Gastrocnemius medialis (tissue), 4 donors: ENCODE measurements at regions not wholly inside any gene's neighbourhood (a gene's known extent, or its start where the extent isn't known, plus 50 kb on each side); places are given as distances from the start of the nearest gene placed in this dataset.

Experiments used
- CTCF ChIP-seq, 5 experiments: fragments of 450-650 bp in 3 of 5; fragments of 200-600 bp in 2 of 5; sonication (generic) in 2 of 5; IDR thresholded peaks in 4 of 5; conservative IDR thresholded peaks in 1 of 5; 1 replicate in 4 of 5; 2 replicates in 1 of 5; pipeline ENCODE4 v1.5.1; 2016 to 2019; ENCODE audit warnings: antibody characterized with exemption in 5 of 5, mild to moderate bottlenecking in 3 of 5, moderate library complexity in 3 of 5
- POLR2A ChIP-seq, 2 donors: fragments of 450-650 bp; IDR thresholded peaks; one replicate each; pipeline ENCODE4 v1.6.1; 2017; ENCODE audit warnings: antibody characterized with exemption in 2 of 2, mild to moderate bottlenecking in 2 of 2, moderate library complexity in 2 of 2

DNA sequence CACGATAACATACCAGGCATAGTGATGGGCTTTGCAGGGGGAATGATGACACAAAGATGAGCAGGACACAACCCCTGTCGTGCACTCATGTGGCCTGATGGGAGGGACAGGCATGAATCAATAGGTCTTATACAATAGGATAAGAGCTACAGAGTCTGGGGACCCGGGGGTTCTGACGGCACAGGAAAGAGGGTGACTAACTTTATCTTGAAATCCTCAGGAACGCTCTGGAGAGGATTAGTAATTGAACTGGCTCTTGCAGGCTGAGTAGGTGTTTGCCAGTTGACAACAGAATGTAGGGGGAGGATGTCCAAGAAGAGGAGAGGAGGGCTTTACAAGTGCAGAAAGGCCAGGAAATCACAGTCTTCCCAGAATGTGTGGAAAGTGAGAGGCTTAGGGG, 219.9 kb upstream of the ECI2 start:
- TF ChIP-seq CTCF (IDR thresholded peaks at IDR 0.05 in 4 of 5, conservative IDR thresholded peaks at IDR 0.05 in 1 of 5), result no peak
- TF ChIP-seq POLR2A (IDR thresholded peaks at IDR 0.05), result no peak
